B cell (primary cell): ENCODE measurements at regions not wholly inside any gene's neighbourhood (a gene's known extent, or its start where the extent isn't known, plus 50 kb on each side); places are given as distances from the start of the nearest gene placed in this dataset.

ENCODE experiments used
- CTCF ChIP-seq: fragments of 200-600 bp; IDR thresholded peaks from one replicate; pipeline ENCODE4 v1.8.0; 2022; ENCODE audit warnings: antibody characterized with exemption, mild to moderate bottlenecking
- EZH2 ChIP-seq: IDR thresholded peaks from 2 replicates; pipeline ENCODE4 v1.6.1; 2012; ENCODE audit warnings: borderline replicate concordance, low read depth, mild to moderate bottlenecking, moderate library complexity, low read length; ENCODE audit not compliant: insufficient read depth, poor library complexity, severe bottlenecking

- no peak for TF ChIP-seq CTCF
- TF ChIP-seq EZH2, result no peak
These were observed 500.7 kb downstream of the CCSER2 start for GRCh38 chr10:84829131-84829530.
